Peyer's patch (tissue), 4 donors: ENCODE measurements at regions not wholly inside any gene's neighbourhood (a gene's known extent, or its start where the extent isn't known, plus 50 kb on each side); places are given as distances from the start of the nearest gene placed in this dataset.

Experiments
- DNase-seq, 3 donors: peaks; one replicate each; pipeline ENCODE4 v3.0.0-alpha.2; 2017 to 2019
- H3K27ac ChIP-seq, 4 donors: fragments of 200-600 bp; sonication (generic); one replicate each; pipeline ENCODE4 v1.5.1; 2016 to 2019
- H3K27me3 ChIP-seq, 2 donors: fragments of 200-600 bp; sonication (generic); one replicate each; pipeline ENCODE4 v1.5.1; 2019
- H3K36me3 ChIP-seq, 3 donors: fragments of 200-600 bp; sonication (generic); one replicate each; pipeline ENCODE4 v1.5.1; 2016 to 2019
- H3K4me1 ChIP-seq, 4 donors: fragments of 200-600 bp; sonication (generic); one replicate each; pipeline ENCODE4 v1.5.1; 2016 to 2019
- H3K4me3 ChIP-seq, 4 donors: fragments of 200-600 bp; sonication (generic); 1 replicate in 3 of 4; 2 replicates in 1 of 4; pipeline ENCODE4 v1.5.1; 2016 to 2019; ENCODE audit warnings: mild to moderate bottlenecking in 1 of 4
- H3K9me3 ChIP-seq, 4 donors: fragments of 200-600 bp; sonication (generic); one replicate each; pipeline ENCODE4 v1.5.1; 2016 to 2019; ENCODE audit warnings: mild to moderate bottlenecking in 1 of 4
- POLR2A ChIP-seq, 2 donors: fragments of 450-650 bp; IDR thresholded peaks; one replicate each; pipeline ENCODE4 v1.5.1; 2017; ENCODE audit warnings: antibody characterized with exemption in 2 of 2, mild to moderate bottlenecking in 2 of 2, moderate library complexity in 2 of 2
- TF ChIP-seq, protein P1 (sequence below), 6 experiments: fragments of 450-650 bp in 4 of 6; fragments of 200-600 bp in 2 of 6; sonication (generic) in 1 of 6; IDR thresholded peaks; one replicate each; pipeline ENCODE4 v1.5.1; 2017 to 2019; ENCODE audit warnings: antibody characterized with exemption in 6 of 6, mild to moderate bottlenecking in 3 of 6, moderate library complexity in 1 of 6

GRCh38 chr13:47426126-47426849, 529.4 kb upstream of the HTR2A start:
- H3K27ac ChIP-seq, result no peak overlapping the region
- H3K27me3 ChIP-seq, result no peaks in the 10 kb centered on the region
- no peaks in the 10 kb centered on the region for H3K9me3 ChIP-seq
- TF ChIP-seq POLR2A (IDR thresholded peaks at IDR 0.05), result no peak
- TF ChIP-seq, protein P1, sequence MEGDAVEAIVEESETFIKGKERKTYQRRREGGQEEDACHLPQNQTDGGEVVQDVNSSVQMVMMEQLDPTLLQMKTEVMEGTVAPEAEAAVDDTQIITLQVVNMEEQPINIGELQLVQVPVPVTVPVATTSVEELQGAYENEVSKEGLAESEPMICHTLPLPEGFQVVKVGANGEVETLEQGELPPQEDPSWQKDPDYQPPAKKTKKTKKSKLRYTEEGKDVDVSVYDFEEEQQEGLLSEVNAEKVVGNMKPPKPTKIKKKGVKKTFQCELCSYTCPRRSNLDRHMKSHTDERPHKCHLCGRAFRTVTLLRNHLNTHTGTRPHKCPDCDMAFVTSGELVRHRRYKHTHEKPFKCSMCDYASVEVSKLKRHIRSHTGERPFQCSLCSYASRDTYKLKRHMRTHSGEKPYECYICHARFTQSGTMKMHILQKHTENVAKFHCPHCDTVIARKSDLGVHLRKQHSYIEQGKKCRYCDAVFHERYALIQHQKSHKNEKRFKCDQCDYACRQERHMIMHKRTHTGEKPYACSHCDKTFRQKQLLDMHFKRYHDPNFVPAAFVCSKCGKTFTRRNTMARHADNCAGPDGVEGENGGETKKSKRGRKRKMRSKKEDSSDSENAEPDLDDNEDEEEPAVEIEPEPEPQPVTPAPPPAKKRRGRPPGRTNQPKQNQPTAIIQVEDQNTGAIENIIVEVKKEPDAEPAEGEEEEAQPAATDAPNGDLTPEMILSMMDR (IDR thresholded peaks at IDR 0.05), result no peak
- no peaks in the 10 kb centered on the region for H3K4me1 ChIP-seq
- no peaks in the 10 kb centered on the region for H3K36me3 ChIP-seq
- no peak for DNase-seq
- no peak overlapping the region for H3K4me3 ChIP-seq

GRCh38 chr13:47421525-47421924, 524.7 kb upstream of the HTR2A start:
- Histone ChIP-seq H3K36me3 (no peaks in the 10 kb centered on the region), H3K27me3 (no peaks in the 10 kb centered on the region), H3K4me3 (no peak overlapping the region), H3K4me1 (no peaks in the 10 kb centered on the region), H3K27ac (no peak overlapping the region), H3K9me3 (no peaks in the 10 kb centered on the region)
- TF ChIP-seq, protein P1 (IDR thresholded peaks at IDR 0.05), result no peak
- TF ChIP-seq POLR2A (IDR thresholded peaks at IDR 0.05), result no peak
- no peak for DNase-seq

- Histone ChIP-seq H3K9me3 (no peaks in the 10 kb centered on the region), H3K27me3 (no peaks in the 10 kb centered on the region), H3K4me3 (no peak overlapping the region), H3K4me1 (no peaks in the 10 kb centered on the region), H3K27ac (no peak overlapping the region), H3K36me3 (no peaks in the 10 kb centered on the region)
- TF ChIP-seq POLR2A (IDR thresholded peaks at IDR 0.05), result no peak
- TF ChIP-seq, protein P1 (IDR thresholded peaks at IDR 0.05), result no peak
- no peak for DNase-seq
Measured at GRCh38 chr13:47420568-47420967, 523.7 kb upstream of the HTR2A start.

DNA sequence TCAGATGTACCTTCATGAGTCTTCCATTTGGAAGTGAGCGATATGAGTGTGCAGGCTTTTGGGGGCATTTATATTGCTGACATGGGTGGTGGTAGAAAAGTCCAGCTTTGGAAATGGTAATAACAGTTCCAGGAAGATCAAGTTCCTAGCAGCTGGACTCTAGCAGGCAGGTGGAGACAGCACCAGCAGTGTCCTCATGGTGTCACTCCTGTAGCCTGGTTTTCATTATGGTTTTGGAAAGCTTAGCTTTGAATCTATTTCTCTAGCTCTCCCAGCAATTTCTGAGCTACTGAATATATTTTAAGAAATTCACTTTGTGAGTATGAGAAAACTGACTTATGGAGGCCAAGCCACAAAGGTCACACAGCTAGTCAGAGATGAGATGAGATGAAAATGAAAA, 523.2 kb upstream of the HTR2A start:
- H3K9me3 ChIP-seq, result no peaks in the 10 kb centered on the region
- no peak overlapping the region for H3K27ac ChIP-seq
- no peaks in the 10 kb centered on the region for H3K36me3 ChIP-seq
- TF ChIP-seq, protein P1 (IDR thresholded peaks at IDR 0.05), result no peak
- TF ChIP-seq POLR2A (IDR thresholded peaks at IDR 0.05), result no peak
- no peaks in the 10 kb centered on the region for H3K27me3 ChIP-seq
- H3K4me1 ChIP-seq, result no peaks in the 10 kb centered on the region
- no peak for DNase-seq
- H3K4me3 ChIP-seq, result no peak overlapping the region

GRCh38 chr13:47418206-47418920, 521.5 kb upstream of the HTR2A start:
- Histone ChIP-seq H3K4me1 (no peaks in the 10 kb centered on the region), H3K4me3 (no peak overlapping the region), H3K27ac (no peak overlapping the region), H3K9me3 (no peaks in the 10 kb centered on the region), H3K36me3 (no peaks in the 10 kb centered on the region), H3K27me3 (no peaks in the 10 kb centered on the region)
- TF ChIP-seq POLR2A (IDR thresholded peaks at IDR 0.05), result no peak
- TF ChIP-seq, protein P1 (IDR thresholded peaks at IDR 0.05), result no peak
- no peak for DNase-seq
